ENCODE measurements at regions not wholly inside any gene's neighbourhood (a gene's known extent, or its start where the extent isn't known, plus 50 kb on each side); places are given as distances from the start of the nearest gene placed in this dataset.

DNA sequence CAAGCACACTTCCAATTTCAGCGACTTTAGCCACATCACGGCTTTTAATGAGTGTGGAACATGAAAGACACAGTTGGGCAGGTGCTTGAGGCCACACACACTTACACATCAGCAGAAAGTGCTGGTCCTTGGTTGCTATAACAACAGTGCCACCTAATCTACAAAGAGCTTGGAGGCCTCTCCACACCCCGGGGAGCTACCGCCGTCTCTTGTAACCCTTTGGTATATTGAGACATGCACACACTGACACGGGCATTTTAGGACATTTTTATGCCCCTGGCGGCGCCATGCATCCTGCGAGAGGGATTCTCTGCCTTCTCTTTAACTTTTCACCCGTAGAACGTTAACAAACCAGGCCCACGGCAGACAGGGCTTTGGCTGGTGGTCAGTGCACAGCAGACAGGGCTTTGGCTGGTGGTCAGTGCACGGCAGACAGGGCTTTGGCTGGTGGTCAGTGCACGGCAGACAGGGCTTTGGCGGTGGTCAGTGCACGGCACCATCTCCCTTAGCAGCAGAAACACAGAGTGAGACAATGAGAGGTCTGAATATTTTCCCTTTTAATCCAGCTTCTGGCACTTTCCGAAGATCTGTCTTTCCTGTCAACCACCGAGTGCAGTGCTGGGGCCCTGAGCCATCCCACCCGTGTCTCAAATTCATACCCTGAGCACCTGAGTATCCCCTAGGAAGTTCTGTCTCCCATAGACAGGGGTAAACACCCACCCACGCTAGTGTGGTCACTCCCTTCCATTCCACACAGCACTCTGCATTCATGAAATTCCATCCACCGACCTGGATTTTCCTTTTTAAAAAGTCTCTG, 116.6 kb upstream of the RPS6KA2 start:
- TF ChIP-seq, protein P1, sequence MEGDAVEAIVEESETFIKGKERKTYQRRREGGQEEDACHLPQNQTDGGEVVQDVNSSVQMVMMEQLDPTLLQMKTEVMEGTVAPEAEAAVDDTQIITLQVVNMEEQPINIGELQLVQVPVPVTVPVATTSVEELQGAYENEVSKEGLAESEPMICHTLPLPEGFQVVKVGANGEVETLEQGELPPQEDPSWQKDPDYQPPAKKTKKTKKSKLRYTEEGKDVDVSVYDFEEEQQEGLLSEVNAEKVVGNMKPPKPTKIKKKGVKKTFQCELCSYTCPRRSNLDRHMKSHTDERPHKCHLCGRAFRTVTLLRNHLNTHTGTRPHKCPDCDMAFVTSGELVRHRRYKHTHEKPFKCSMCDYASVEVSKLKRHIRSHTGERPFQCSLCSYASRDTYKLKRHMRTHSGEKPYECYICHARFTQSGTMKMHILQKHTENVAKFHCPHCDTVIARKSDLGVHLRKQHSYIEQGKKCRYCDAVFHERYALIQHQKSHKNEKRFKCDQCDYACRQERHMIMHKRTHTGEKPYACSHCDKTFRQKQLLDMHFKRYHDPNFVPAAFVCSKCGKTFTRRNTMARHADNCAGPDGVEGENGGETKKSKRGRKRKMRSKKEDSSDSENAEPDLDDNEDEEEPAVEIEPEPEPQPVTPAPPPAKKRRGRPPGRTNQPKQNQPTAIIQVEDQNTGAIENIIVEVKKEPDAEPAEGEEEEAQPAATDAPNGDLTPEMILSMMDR (IDR thresholded peaks at IDR 0.05; ENCODE audit: low read depth, low read length, missing control alignments): no peak
- DNase-seq (ENCODE audit: extremely low read depth, low read depth): no peak
- no peak overlapping the region for H3K4me3 ChIP-seq (replicated peaks; ENCODE audit: low read depth, low read length)

DNA sequence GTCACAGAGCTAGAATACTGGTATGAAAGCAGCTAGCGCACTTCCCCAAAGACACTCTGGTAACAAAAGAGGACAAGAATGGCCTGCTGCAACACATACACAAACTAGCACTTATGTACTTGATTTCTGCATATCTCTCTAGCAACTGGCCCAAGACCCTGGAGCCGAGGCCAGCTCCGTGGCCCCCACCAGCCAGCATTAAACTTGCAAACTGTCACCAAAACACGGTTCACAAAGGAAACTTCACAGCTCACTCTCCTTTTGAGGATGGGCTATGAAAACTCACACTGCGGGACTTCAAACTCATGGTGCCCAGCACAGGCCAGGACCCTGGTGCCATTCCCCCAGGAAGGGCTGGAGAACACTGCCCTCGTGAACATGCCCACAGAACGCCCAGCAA, 115.9 kb upstream of the RPS6KA2 start:
- no peak for DNase-seq (ENCODE audit: extremely low read depth, low read depth)
- H3K4me3 ChIP-seq (replicated peaks; ENCODE audit: low read depth, low read length): no peak overlapping the region
- TF ChIP-seq, protein P1 (IDR thresholded peaks at IDR 0.05; ENCODE audit: low read depth, low read length, missing control alignments): no peak

DNA sequence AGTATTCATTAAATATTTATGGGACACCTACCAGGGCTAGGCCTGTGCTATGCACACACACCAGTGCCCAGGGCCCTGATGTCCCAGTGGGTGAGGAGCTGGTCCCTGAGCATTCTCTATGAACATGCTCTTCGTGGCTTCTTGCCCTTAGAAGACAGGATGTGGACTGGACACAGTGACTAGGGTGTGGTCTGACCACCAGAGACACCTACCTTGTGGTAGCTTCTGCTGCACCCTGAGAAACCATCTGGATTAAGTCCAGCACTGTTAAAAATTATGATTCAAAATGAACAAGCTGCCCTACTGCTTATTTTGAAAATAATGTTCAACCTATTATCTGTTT, 112.9 kb upstream of the RPS6KA2 start:
- no peak overlapping the region for H3K4me3 ChIP-seq (replicated peaks; ENCODE audit: low read depth, low read length)
- DNase-seq (ENCODE audit: extremely low read depth, low read depth): no peak
- TF ChIP-seq, protein P1 (IDR thresholded peaks at IDR 0.05; ENCODE audit: low read depth, low read length, missing control alignments): no peak

DNA sequence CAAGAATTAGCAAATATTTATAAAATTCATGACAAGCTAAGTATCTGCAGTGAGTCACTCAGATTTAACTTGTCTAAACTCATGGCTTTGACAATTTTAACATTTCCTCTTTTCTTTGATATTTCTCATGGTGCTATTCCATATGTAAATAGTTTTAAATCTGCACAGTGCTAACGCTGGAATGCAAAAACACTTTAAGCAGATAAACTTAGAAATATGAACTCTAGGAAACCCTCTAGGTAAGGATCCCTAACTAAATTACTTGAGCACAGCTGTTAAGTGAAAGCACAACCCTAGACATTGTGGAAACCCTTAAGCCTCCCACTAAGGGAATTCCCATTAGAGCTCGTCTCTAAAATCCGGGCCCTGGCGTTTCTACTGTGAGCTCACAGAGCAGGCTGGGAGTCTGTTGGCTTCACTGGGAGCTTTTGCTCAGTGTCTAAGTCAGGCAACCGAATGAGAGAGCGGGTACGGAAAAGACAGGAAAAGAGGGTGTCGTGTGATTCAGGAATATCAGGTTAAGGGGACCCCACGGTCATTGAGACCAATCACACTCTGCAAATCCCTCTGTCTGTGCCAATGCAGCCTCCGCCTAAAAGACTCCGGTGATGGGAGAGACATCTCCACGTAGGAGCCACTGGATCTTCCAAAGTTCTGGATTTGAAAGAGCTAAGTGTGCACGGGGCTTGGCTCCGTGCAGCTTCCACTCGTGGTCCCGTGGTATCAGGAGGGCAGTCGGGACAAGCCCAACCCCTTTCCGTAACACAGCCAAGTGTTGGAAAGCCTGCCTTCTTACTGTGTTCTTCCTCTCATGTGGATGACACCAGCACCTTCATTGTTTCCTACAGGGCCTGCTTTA, 112.3 kb upstream of the RPS6KA2 start:
- TF ChIP-seq, protein P1 (IDR thresholded peaks at IDR 0.05; ENCODE audit: low read depth, low read length, missing control alignments): no peak
- H3K4me3 ChIP-seq (replicated peaks; ENCODE audit: low read depth, low read length): no peak overlapping the region

DNA sequence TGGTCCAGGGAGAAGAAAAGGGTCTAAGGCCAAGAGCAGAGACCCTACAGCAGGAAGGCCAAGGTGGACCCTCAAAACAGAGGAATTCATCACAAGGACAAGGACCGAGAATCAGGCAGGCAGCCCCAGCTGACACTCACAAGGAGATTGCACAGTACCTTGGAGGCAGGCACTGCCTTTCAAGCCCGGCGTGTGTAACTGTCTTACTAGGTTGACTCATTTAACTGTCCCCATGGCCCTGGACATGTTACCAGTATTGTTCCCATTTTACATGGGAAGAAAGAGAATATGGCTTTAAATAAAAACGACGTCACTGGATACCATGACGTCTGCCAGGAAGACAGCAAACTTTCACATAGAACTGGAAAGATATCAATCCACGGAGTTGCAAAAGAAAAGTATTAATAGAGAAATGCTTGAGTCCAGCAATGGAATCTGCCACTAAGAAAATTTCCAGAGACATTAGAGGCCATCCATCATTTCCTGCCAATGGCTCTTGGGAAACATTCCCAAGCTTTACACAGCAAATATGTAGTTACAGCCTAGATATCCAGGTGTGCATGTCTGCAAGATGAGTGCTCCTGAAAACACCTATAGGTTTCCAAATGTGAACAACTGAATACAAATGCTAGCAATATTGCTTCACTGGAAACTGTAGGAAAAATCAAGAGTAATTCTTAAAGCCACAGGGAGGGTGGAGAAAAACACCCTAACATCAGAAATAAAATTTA, 111.5 kb upstream of the RPS6KA2 start:
- no peak for DNase-seq (ENCODE audit: extremely low read depth, low read depth)
- no peak overlapping the region for H3K4me3 ChIP-seq (replicated peaks; ENCODE audit: low read depth, low read length)
- TF ChIP-seq, protein P1 (IDR thresholded peaks at IDR 0.05; ENCODE audit: low read depth, low read length, missing control alignments): no peak

More for the DNA sequence above, 112.3 kb upstream of the RPS6KA2 start:
- DNase-seq (ENCODE audit: extremely low read depth, low read depth): no peak

DNA sequence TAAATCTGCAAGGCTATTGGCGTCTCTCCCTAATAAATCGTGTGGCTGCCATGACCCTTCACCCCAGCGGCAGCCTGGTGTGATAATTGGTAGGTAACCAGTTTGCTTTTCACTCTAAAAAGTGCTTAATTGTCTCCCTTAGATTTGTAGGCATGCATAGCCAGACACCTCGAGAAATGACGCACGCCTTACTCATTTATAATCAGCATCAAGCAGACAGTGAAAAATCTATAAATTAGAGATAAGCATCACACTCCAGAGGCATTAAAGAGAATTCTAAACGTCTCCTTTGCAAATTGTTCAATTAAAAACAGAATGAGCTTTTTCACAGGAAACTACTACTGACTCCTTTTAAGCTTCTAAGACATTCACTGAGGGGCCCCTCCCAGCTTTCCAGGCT, 110.2 kb upstream of the RPS6KA2 start:
- DNase-seq (ENCODE audit: extremely low read depth, low read depth): no peak
- H3K4me3 ChIP-seq (replicated peaks; ENCODE audit: low read depth, low read length): no peak overlapping the region
- TF ChIP-seq, protein P1 (IDR thresholded peaks at IDR 0.05; ENCODE audit: low read depth, low read length, missing control alignments): no peak
